ENCODE measurements at regions not wholly inside any gene's neighbourhood (a gene's known extent, or its start where the extent isn't known, plus 50 kb on each side); places are given as distances from the start of the nearest gene placed in this dataset.

GRCh38 chr5:2009986-2010914 is 127.5 kb upstream of the IRX4 start (continued):
- TF ChIP-seq, protein P1, sequence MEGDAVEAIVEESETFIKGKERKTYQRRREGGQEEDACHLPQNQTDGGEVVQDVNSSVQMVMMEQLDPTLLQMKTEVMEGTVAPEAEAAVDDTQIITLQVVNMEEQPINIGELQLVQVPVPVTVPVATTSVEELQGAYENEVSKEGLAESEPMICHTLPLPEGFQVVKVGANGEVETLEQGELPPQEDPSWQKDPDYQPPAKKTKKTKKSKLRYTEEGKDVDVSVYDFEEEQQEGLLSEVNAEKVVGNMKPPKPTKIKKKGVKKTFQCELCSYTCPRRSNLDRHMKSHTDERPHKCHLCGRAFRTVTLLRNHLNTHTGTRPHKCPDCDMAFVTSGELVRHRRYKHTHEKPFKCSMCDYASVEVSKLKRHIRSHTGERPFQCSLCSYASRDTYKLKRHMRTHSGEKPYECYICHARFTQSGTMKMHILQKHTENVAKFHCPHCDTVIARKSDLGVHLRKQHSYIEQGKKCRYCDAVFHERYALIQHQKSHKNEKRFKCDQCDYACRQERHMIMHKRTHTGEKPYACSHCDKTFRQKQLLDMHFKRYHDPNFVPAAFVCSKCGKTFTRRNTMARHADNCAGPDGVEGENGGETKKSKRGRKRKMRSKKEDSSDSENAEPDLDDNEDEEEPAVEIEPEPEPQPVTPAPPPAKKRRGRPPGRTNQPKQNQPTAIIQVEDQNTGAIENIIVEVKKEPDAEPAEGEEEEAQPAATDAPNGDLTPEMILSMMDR (conservative IDR thresholded peaks at IDR 0.05; ENCODE audit: low read depth in 2 of 2): no peak
- TF ChIP-seq ZNF331 (CRISPR knock-in tag; IDR thresholded peaks at IDR 0.05; ENCODE audit: low read depth) (no peak), ZNF462 (CRISPR knock-in tag; IDR thresholded peaks at IDR 0.05) (no peak), STAT1 (IDR thresholded peaks at IDR 0.05; ENCODE audit: unreplicated experiment) (no peak), NANOG (IDR thresholded peaks at IDR 0.05; ENCODE audit: borderline replicate concordance) (no peak)

Measured in GM23338 (cell line).